Panc1 (cell line): ENCODE measurements at regions not wholly inside any gene's neighbourhood (a gene's known extent, or its start where the extent isn't known, plus 50 kb on each side); places are given as distances from the start of the nearest gene placed in this dataset.

Experiments
- ATAC-seq: fragments of 200-7000 bp; cut with Tn5 transposase; 2 replicates; pipeline ENCODE4 v1.9.1; 2020; ENCODE audit warnings: mild to moderate bottlenecking, moderate library complexity
- BruUV-seq: library from RNA; stranded (reverse); fragments of 400-500 nt; replicated peaks from 2 replicates; lab custom pipeline; 2021; lab: Mats Ljungman, UMichigan
- CTCF ChIA-PET: fragments of 300-600 bp; sonication (Branson Sonifier 250); formaldehyde crosslinking; loops from one replicate; lab custom pipeline; 2022; ENCODE audit warnings: antibody characterized with exemption; lab: Charles Lee
- POLR2A ChIA-PET: fragments of 300-600 bp; sonication (Branson Sonifier 250); formaldehyde crosslinking; loops from one replicate; lab custom pipeline; 2022; ENCODE audit warnings: antibody characterized with exemption; lab: Charles Lee
- DNase-seq: peaks from one replicate; pipeline ENCODE4 v3.0.0-alpha.2; 2010; ENCODE audit warnings: low read depth, low spot score
- H3K27ac ChIP-seq: 2 replicates; pipeline ENCODE4 v1.5.1; 2011; ENCODE audit warnings: mild to moderate bottlenecking, low read length, inconsistent platforms
- H3K27me3 ChIP-seq: fragments of 200-500 bp; sonication (Bioruptor generic); 2 replicates; pipeline ENCODE4 v1.6.0; 2014; ENCODE audit warnings: low read length, inconsistent platforms; ENCODE audit not compliant: control insufficient read depth, insufficient read depth
- H3K36me3 ChIP-seq: fragments of 200-500 bp; sonication (Bioruptor generic); 2 replicates; pipeline ENCODE4 v1.5.1; 2014; ENCODE audit warnings: inconsistent platforms, mild to moderate bottlenecking, low read length, moderate library complexity; ENCODE audit not compliant: control insufficient read depth, insufficient read depth
- H3K4me1 ChIP-seq: 2 replicates; pipeline ENCODE4 v1.5.1; 2011; ENCODE audit warnings: inconsistent platforms, mild to moderate bottlenecking, low read length, moderate library complexity; ENCODE audit not compliant: control insufficient read depth, insufficient read depth
- H3K4me3 ChIP-seq, 2 experiments: 2 replicates each; pipeline ENCODE4 v1.5.1; 2011 to 2012; ENCODE audit warnings: low read depth in 2 of 2, low read length in 2 of 2, mild to moderate bottlenecking in 2 of 2, inconsistent platforms in 1 of 2, moderate library complexity in 1 of 2
- H3K9me3 ChIP-seq: fragments of 200-500 bp; sonication (Bioruptor generic); 2 replicates; pipeline ENCODE4 v1.5.1; 2014; ENCODE audit warnings: low read depth, mild to moderate bottlenecking, inconsistent platforms, low read length, moderate library complexity; ENCODE audit not compliant: control insufficient read depth, insufficient read depth
- CTCF ChIP-seq: fragments of 450-650 bp; IDR thresholded peaks from 2 replicates; pipeline ENCODE4 v1.5.1; 2017; ENCODE audit warnings: mild to moderate bottlenecking
- POLR2AphosphoS5 ChIP-seq: IDR thresholded peaks from 2 replicates; pipeline ENCODE4 v1.6.1; 2012; ENCODE audit warnings: mild to moderate bottlenecking, low read depth, low read length, moderate library complexity
- TCF7L2 ChIP-seq: IDR thresholded peaks from 2 replicates; pipeline ENCODE4 v1.6.1; 2011; ENCODE audit warnings: mild to moderate bottlenecking, low read depth, low read length, inconsistent platforms
- in situ Hi-C: cut with HindIII; loops from 2 replicates; pipeline ENCODE4 v1.10.0; 2016; ENCODE audit warnings: low sequenced_read_pairs, low pct_unique_long_range_greater_than_20kb
- intact Hi-C: fragments of 100-400 bp; cut with micrococcal nuclease; formaldehyde crosslinking; loops from one replicate; pipeline ENCODE4 v1.10.0; 2022; ENCODE audit not compliant: unreplicated experiment
- TF ChIP-seq, protein P1 (sequence below), 2 experiments: IDR thresholded peaks; 2 replicates each; pipeline ENCODE4 v1.6.1; 2011 to 2012; ENCODE audit warnings: low read depth in 2 of 2, control low read depth in 1 of 2, low read length in 1 of 2, mild to moderate bottlenecking in 1 of 2, moderate library complexity in 1 of 2; ENCODE audit not compliant: insufficient read depth in 1 of 2

GRCh38 chr18:59968583-59968982 lies 68.8 kb downstream of the PMAIP1 start:
- in situ Hi-C loops: no loop called here
- ChIA-PET CTCF (no interaction called here), POLR2A (no interaction called here)

DNA sequence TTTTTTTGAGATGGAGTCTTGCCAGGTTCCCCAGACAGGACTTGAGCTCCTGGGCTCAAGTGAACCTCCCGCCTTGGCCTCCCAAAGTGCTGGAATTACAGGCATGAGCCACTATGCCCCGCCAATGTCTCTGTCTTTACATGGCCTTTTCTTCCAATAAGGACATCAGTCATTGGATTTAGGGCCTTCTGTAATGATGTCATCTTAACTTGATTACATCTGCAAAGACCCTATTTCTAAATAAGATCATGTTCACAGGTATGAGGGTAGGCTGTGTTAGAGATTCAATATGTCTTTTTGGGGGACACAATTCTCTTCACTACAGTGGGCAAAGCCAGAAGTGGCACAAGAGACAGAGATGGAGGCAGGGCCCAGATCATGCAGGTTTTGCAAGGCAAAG lies 68.1 kb downstream of the PMAIP1 start:
- intact Hi-C loops (no loop called here), in situ Hi-C loops (no loop called here)
- Histone ChIP-seq H3K9me3 (no peaks in the 10 kb centered on the region), H3K27me3 (no peaks in the 10 kb centered on the region), H3K4me3 (no peak overlapping the region), H3K36me3 (no peaks in the 10 kb centered on the region), H3K4me1 (no peaks in the 10 kb centered on the region), H3K27ac (no peak overlapping the region)
- ATAC-seq (no peak), DNase-seq (no peak)
- ChIA-PET CTCF (no interaction called here), POLR2A (no interaction called here)
- TF ChIP-seq, protein P1, sequence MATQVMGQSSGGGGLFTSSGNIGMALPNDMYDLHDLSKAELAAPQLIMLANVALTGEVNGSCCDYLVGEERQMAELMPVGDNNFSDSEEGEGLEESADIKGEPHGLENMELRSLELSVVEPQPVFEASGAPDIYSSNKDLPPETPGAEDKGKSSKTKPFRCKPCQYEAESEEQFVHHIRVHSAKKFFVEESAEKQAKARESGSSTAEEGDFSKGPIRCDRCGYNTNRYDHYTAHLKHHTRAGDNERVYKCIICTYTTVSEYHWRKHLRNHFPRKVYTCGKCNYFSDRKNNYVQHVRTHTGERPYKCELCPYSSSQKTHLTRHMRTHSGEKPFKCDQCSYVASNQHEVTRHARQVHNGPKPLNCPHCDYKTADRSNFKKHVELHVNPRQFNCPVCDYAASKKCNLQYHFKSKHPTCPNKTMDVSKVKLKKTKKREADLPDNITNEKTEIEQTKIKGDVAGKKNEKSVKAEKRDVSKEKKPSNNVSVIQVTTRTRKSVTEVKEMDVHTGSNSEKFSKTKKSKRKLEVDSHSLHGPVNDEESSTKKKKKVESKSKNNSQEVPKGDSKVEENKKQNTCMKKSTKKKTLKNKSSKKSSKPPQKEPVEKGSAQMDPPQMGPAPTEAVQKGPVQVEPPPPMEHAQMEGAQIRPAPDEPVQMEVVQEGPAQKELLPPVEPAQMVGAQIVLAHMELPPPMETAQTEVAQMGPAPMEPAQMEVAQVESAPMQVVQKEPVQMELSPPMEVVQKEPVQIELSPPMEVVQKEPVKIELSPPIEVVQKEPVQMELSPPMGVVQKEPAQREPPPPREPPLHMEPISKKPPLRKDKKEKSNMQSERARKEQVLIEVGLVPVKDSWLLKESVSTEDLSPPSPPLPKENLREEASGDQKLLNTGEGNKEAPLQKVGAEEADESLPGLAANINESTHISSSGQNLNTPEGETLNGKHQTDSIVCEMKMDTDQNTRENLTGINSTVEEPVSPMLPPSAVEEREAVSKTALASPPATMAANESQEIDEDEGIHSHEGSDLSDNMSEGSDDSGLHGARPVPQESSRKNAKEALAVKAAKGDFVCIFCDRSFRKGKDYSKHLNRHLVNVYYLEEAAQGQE (IDR thresholded peaks at IDR 0.05; ENCODE audit: insufficient read depth in 1 of 2, low read depth in 2 of 2, low read length in 1 of 2): no peak
- TF ChIP-seq TCF7L2: no peak
- TF ChIP-seq POLR2AphosphoS5: no peak
- no TSS peak for BruUV-seq

More at GRCh38 chr18:59968583-59968982, 68.8 kb downstream of the PMAIP1 start:
- TF ChIP-seq, protein P1 (IDR thresholded peaks at IDR 0.05; ENCODE audit: insufficient read depth in 1 of 2, low read depth in 2 of 2, low read length in 1 of 2): no peak
- no peak for TF ChIP-seq POLR2AphosphoS5
- no peak for TF ChIP-seq CTCF
- TF ChIP-seq TCF7L2: no peak
- no peak overlapping the region for H3K27ac ChIP-seq
- DNase-seq (no peak), ATAC-seq (no peak)
- H3K4me1 ChIP-seq: no peaks in the 10 kb centered on the region
- no peak overlapping the region for H3K4me3 ChIP-seq
- no peaks in the 10 kb centered on the region for H3K36me3 ChIP-seq
- intact Hi-C loops: no loop called here
- no peaks in the 10 kb centered on the region for H3K9me3 ChIP-seq
- no TSS peak for BruUV-seq
- no peaks in the 10 kb centered on the region for H3K27me3 ChIP-seq
